NCI-H2081 treated with DMSO at 0.1 percent for 48 hours (cell line): ENCODE measurements at regions not wholly inside any gene's neighbourhood (a gene's known extent, or its start where the extent isn't known, plus 50 kb on each side); places are given as distances from the start of the nearest gene placed in this dataset.
"Not testable (repeated sequence)": the region's sequence is repeated elsewhere in the genome, so short reads cannot be mapped to it uniquely, and the experiment has no call there.

Experiments used
- DNase-seq: peaks from one replicate; lab custom pipeline; 2025; lab: John Stamatoyannopoulos, UW

GRCh38 chr6:119727504-119728219 lies 378.1 kb upstream of the MAN1A1 start:
- no peak for DNase-seq

DNA sequence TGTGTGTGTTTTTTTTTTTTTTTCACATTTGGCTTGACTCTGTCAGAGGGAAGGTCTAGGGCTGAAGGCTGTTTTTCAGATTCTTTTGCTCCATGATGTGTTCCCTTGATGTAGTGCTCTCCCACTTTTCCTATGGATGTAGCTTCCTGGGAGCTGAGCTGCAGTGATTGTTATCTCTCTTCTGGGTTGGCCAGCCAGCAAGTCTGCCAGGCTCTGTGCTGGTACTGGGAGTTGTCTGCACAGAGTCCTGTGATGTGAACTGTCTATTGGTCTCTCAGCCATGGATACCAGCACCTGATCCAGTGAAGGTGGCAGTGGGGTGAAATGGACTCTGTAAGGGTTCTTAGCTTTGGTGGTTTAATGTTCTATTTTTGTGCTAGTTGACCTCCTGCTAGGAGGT lies 377.4 kb upstream of the MAN1A1 start:
- not testable (repeated sequence) for DNase-seq

GRCh38 chr6:119726086-119726485 lies 376.5 kb upstream of the MAN1A1 start:
- no peak for DNase-seq

DNA sequence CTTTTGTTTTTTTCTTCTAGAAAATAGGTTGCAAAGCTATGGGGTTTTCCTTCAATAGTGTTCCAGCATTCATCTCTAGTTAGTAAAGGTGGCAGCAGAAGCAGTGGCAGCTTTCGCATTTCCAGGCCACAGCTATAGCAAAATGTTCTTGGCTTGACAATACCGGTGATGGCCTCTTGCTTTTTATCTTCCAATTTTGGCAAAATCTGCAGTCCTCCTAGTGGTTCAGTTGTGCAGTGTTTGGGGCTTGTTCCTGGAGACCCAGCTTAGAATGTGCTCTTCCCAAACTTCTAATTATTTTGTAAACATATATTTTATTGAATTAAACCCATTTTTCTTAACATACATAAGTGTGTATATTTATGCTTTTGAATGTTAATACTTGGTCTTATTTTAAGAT lies 370.6 kb upstream of the MAN1A1 start:
- DNase-seq, result no peak

- no peak for DNase-seq
These were observed 368.4 kb upstream of the MAN1A1 start for GRCh38 chr6:119717942-119718341.

- DNase-seq, result no peak
These were observed 367.2 kb upstream of the MAN1A1 start for GRCh38 chr6:119716668-119717270.

DNA sequence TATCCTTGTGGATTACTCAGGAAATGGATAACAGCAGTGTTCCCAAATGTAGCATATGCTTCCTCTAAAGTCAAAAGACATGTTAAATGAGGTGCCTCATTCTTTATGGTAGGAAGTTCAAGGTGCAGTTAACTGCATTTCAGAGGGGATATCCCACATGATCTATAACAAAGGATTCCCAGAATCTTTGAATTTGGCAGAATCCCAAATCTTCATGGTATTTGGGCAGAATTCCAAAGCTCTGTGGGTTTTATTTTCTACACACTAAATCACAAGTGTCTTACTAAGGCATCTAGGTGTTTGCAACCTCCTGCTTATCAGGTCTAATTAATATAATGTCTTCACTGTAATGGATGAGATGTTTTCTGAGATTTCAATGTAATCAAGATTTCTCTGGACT lies 364.3 kb upstream of the MAN1A1 start:
- no peak for DNase-seq

DNA sequence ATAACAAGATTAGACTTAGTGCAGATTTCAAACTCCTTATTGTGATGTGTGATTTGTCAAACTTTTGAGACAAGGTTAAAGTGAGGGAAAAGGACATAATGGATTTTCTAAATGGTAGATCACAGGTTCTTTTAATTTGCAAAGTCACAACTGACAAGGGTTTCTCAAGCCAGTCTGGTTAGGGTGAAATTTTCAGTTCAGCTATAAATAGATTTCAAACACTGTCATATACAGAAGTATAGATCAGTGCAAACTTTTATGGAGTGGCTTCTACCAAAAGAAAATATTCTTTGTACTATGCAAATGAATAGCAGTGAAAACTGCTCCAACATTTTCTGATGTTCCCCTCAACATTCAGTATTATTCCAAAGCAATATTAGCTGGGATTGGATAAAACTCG lies 337.1 kb upstream of the MAN1A1 start:
- DNase-seq, result no peak

GRCh38 chr6:119686240-119686639 lies 336.7 kb upstream of the MAN1A1 start:
- DNase-seq, result no peak

- no peak for DNase-seq
These were observed 334.1 kb upstream of the MAN1A1 start for GRCh38 chr6:119683671-119684070.

- DNase-seq, result no peak
These were observed 333.5 kb upstream of the MAN1A1 start for GRCh38 chr6:119683031-119683430.

DNA sequence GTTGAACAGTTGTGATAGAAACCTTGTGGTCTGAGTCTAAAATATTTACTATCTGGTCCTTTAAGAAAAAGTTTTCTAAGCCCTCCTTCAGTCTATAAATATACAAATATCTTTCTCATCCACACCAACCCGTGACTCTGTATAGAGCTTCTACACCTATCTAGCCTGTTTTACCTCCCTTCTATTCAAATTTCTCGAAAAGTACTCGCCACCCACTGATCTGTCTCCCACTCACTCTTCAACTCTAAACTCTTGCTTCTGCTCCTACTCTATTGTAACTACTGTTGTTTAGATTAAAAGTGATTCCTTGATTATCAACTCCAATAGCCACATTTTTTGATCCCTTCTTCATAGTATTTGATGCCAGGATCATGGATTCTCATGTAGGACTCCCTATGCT lies 329.4 kb upstream of the MAN1A1 start:
- DNase-seq, result no peak

GRCh38 chr6:119677384-119677783 lies 327.8 kb upstream of the MAN1A1 start:
- DNase-seq, result no peak

GRCh38 chr6:119676961-119677360 lies 327.4 kb upstream of the MAN1A1 start:
- DNase-seq, result no peak

GRCh38 chr6:119676230-119676629 lies 326.7 kb upstream of the MAN1A1 start:
- DNase-seq, result no peak

- DNase-seq, result no peak
These were observed 324.2 kb upstream of the MAN1A1 start for GRCh38 chr6:119673741-119674140.

- no peak for DNase-seq
These were observed 323.2 kb upstream of the MAN1A1 start for GRCh38 chr6:119672725-119673124.

DNA sequence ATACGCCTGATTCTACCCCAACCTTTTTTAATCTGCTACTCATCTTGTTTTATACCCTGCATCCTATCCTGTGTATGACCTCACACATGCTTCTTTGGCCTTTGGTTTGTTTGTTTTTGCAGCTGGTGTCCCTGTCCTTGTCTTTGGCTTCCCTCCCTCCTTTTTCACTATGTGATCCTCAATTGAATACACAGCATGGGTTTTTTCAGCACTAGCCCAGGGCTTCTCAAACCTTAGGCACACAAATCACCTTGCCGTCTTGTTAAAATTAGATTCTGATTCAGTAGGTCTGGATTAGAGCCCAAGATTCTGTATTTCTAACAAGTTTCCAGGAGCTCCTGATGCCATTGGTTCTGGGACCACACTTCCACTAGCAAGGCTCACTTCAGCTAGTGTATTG lies 321.5 kb upstream of the MAN1A1 start:
- DNase-seq, result no peak

DNA sequence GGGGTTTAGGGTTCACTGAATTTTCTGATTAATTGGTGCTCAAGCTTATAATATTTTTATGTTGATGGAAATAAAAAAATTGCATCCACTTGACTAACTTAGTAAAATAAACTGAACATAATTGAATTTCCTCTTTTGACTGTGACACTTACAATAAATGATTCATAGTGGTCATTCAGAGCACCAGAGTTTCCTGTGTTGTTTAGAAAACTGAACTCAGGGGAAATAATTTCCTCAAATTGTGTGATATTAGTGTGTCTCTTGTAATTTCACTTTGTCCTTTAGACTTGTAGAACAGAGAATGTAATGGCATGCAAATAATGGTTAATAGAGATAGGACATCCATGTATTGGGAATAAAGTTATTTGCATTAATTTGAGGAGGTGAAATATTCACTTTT lies 319.7 kb upstream of the MAN1A1 start:
- no peak for DNase-seq

- DNase-seq, result not testable (repeated sequence)
These were observed 315.9 kb upstream of the MAN1A1 start for GRCh38 chr6:119665432-119665831.

DNA sequence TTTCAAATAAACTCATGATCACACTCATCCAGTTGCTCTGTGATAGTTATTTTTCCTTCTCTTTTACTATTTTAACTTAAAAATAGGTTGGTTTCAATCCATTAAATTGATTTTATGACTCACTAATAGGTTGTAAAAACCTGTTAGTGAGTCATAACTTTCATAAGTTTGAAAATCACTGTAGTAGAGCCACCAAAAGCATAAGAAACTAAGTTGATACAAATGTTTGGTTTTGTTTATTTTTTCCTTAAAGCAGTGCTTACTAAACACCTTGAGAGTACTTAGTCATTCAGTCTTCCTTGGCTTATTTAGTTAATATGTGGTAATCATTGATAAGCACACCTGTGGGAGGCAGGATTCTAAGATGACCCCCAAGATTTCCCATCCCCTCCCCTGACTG lies 312.1 kb upstream of the MAN1A1 start:
- no peak for DNase-seq

GRCh38 chr6:119661078-119661477 lies 311.5 kb upstream of the MAN1A1 start:
- no peak for DNase-seq

DNA sequence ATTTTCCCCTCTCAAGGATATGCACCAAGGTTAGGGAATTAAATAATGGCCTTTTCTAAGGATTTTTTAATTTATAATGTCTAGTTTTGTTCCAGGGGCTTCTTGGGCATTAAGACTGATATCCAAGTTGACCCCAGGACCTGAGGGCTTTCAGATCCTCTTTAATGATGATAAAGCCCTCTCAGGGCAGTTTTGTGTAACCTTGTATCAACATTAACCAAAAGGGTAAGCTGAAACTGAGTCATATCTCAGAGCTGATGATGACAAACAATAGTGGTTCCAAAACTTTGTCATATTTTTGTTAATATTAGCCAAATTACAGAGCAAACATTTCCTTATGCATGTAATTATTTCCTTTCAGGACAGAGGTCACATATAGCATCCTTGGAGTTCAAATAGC lies 309.4 kb upstream of the MAN1A1 start:
- DNase-seq, result no peak

GRCh38 chr6:119655124-119655523 lies 305.6 kb upstream of the MAN1A1 start:
- DNase-seq, result no peak
